HepG2 (cell line): ENCODE measurements at regions not wholly inside any gene's neighbourhood (a gene's known extent, or its start where the extent isn't known, plus 50 kb on each side); places are given as distances from the start of the nearest gene placed in this dataset.
A peak's percentile ranks its signal among the peaks of the same experiment; 100 is the strongest.

Experiments used
- CAMTA2 ChIP-seq: sonication (generic); formaldehyde crosslinking; IDR thresholded peaks from 2 replicates; pipeline ENCODE4 v1.4.0; 2020; ENCODE audit warnings: mild to moderate bottlenecking, missing genetic modification reagents, borderline replicate concordance
- ELF4 ChIP-seq: sonication (generic); formaldehyde crosslinking; IDR thresholded peaks from 2 replicates; pipeline ENCODE4 v1.5.0; 2020; ENCODE audit warnings: missing genetic modification reagents, mild to moderate bottlenecking, moderate library complexity, borderline replicate concordance
- ERF ChIP-seq: IDR thresholded peaks from 2 replicates; pipeline ENCODE4 v1.6.1; 2018; ENCODE audit warnings: missing biosample characterization, missing genetic modification reagents
- GABPB1 ChIP-seq: IDR thresholded peaks from 2 replicates; pipeline ENCODE4 v1.6.1; 2016; ENCODE audit warnings: mild to moderate bottlenecking, missing genetic modification reagents, moderate library complexity, missing compliant biosample characterization
- GATAD1 ChIP-seq: IDR thresholded peaks from 2 replicates; pipeline ENCODE4 v1.6.1; 2016; ENCODE audit warnings: missing genetic modification reagents, missing compliant biosample characterization
- HNF4G ChIP-seq, 2 experiments: sonication (generic) in 1 of 2; formaldehyde crosslinking in 1 of 2; IDR thresholded peaks; 2 replicates each; pipeline versions ENCODE4 v1.4.0 to v1.6.1; 2011 to 2020; ENCODE audit warnings: borderline replicate concordance in 2 of 2, low read depth in 2 of 2, mild to moderate bottlenecking in 2 of 2, low read length in 1 of 2, missing genetic modification reagents in 1 of 2, moderate library complexity in 1 of 2
- HOXD1 ChIP-seq: sonication (generic); formaldehyde crosslinking; IDR thresholded peaks from 2 replicates; pipeline ENCODE4 v1.5.0; 2020; ENCODE audit warnings: missing genetic modification reagents
- JUNB ChIP-seq: sonication (generic); formaldehyde crosslinking; IDR thresholded peaks from 2 replicates; pipeline ENCODE4 v1.8.0; 2022; ENCODE audit warnings: missing genetic modification reagents, mild to moderate bottlenecking, borderline replicate concordance
- NR2F1 ChIP-seq, 2 experiments: fragments of 450-650 bp in 1 of 2; formaldehyde crosslinking in 1 of 2; IDR thresholded peaks; 2 replicates each; pipeline versions ENCODE4 v1.5.0 to v1.6.1; 2016 to 2020; ENCODE audit warnings: mild to moderate bottlenecking in 1 of 2, missing compliant biosample characterization in 1 of 2, missing genetic modification reagents in 1 of 2, moderate library complexity in 1 of 2
- POGZ ChIP-seq: sonication (generic); formaldehyde crosslinking; IDR thresholded peaks from 2 replicates; pipeline ENCODE4 v1.4.0; 2020; ENCODE audit warnings: mild to moderate bottlenecking, missing genetic modification reagents
- SIX4 ChIP-seq: sonication (generic); formaldehyde crosslinking; IDR thresholded peaks from 2 replicates; pipeline ENCODE4 v1.4.0; 2020; ENCODE audit warnings: missing genetic modification reagents
- TEAD3 ChIP-seq: optimal IDR thresholded peaks from 2 replicates; pipeline ENCODE3; 2016; ENCODE audit warnings: borderline replicate concordance
- ZNF160 ChIP-seq: sonication (generic); formaldehyde crosslinking; IDR thresholded peaks from 2 replicates; pipeline ENCODE4 v1.8.0; 2022; ENCODE audit warnings: mild to moderate bottlenecking, inconsistent platforms, missing genetic modification reagents
- TF ChIP-seq, protein P1 (sequence below): sonication (generic); formaldehyde crosslinking; IDR thresholded peaks from 2 replicates; pipeline ENCODE4 v1.4.0; 2020; ENCODE audit warnings: missing genetic modification reagents
- TF ChIP-seq, protein P2 (sequence below): sonication (generic); formaldehyde crosslinking; IDR thresholded peaks from 2 replicates; pipeline ENCODE4 v1.4.0; 2020; ENCODE audit warnings: mild to moderate bottlenecking, missing genetic modification reagents, borderline replicate concordance
- TF ChIP-seq, protein P3 (sequence below): sonication (generic); formaldehyde crosslinking; IDR thresholded peaks from 2 replicates; pipeline ENCODE4 v1.4.0; 2020; ENCODE audit warnings: mild to moderate bottlenecking, missing genetic modification reagents
- TF ChIP-seq, protein P4 (sequence below): sonication (generic); formaldehyde crosslinking; IDR thresholded peaks from 2 replicates; pipeline ENCODE4 v1.9.0; 2022; ENCODE audit warnings: low read depth, missing genetic modification reagents

DNA sequence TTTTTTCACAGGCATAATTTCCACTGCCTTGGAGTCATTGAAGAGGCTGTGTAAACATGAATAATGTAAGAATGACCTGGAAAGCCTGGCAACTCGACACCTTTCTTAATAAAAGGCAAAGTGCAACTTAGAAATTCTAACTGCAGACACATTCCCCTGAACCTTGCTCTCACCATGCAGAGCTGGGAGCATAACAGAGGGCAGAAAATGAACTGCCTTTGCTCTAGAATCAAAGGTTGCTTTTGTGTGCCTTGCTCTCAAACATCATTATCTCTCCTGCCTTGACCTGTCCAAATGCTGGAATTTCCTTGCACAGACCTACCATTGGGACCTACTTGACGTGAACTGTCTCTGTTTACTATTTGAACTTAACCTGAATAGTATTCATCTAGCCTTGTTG is 462.0 kb upstream of the ZNF462 start (continued):
- no peak for TF ChIP-seq HOXD1 (CRISPR knock-in tag)
- peak; percentile 63; the same call in 1 of the 2 replicates for TF ChIP-seq SIX4 (CRISPR knock-in tag)
- no peak for TF ChIP-seq JUNB (CRISPR knock-in tag)
- peak; percentile 79 for TF ChIP-seq TEAD3 (CRISPR knock-in tag)
- TF ChIP-seq, protein P1, sequence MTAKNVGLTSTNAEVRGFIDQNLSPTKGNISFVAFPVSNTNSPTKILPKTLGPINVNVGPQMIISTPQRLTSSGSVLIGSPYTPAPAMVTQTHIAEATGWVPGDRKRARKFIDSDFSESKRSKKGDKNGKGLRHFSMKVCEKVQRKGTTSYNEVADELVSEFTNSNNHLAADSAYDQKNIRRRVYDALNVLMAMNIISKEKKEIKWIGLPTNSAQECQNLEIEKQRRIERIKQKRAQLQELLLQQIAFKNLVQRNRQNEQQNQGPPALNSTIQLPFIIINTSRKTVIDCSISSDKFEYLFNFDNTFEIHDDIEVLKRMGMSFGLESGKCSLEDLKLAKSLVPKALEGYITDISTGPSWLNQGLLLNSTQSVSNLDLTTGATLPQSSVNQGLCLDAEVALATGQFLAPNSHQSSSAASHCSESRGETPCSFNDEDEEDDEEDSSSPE (CRISPR knock-in tag): no peak
- TF ChIP-seq, protein P2, sequence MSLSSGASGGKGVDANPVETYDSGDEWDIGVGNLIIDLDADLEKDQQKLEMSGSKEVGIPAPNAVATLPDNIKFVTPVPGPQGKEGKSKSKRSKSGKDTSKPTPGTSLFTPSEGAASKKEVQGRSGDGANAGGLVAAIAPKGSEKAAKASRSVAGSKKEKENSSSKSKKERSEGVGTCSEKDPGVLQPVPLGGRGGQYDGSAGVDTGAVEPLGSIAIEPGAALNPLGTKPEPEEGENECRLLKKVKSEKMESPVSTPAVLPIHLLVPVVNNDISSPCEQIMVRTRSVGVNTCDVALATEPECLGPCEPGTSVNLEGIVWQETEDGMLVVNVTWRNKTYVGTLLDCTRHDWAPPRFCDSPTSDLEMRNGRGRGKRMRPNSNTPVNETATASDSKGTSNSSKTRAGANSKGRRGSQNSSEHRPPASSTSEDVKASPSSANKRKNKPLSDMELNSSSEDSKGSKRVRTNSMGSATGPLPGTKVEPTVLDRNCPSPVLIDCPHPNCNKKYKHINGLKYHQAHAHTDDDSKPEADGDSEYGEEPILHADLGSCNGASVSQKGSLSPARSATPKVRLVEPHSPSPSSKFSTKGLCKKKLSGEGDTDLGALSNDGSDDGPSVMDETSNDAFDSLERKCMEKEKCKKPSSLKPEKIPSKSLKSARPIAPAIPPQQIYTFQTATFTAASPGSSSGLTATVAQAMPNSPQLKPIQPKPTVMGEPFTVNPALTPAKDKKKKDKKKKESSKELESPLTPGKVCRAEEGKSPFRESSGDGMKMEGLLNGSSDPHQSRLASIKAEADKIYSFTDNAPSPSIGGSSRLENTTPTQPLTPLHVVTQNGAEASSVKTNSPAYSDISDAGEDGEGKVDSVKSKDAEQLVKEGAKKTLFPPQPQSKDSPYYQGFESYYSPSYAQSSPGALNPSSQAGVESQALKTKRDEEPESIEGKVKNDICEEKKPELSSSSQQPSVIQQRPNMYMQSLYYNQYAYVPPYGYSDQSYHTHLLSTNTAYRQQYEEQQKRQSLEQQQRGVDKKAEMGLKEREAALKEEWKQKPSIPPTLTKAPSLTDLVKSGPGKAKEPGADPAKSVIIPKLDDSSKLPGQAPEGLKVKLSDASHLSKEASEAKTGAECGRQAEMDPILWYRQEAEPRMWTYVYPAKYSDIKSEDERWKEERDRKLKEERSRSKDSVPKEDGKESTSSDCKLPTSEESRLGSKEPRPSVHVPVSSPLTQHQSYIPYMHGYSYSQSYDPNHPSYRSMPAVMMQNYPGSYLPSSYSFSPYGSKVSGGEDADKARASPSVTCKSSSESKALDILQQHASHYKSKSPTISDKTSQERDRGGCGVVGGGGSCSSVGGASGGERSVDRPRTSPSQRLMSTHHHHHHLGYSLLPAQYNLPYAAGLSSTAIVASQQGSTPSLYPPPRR: no peak
- TF ChIP-seq GABPB1 (CRISPR knock-in tag): no peak
- TF ChIP-seq ERF (CRISPR knock-in tag): no peak
- TF ChIP-seq, protein P3, sequence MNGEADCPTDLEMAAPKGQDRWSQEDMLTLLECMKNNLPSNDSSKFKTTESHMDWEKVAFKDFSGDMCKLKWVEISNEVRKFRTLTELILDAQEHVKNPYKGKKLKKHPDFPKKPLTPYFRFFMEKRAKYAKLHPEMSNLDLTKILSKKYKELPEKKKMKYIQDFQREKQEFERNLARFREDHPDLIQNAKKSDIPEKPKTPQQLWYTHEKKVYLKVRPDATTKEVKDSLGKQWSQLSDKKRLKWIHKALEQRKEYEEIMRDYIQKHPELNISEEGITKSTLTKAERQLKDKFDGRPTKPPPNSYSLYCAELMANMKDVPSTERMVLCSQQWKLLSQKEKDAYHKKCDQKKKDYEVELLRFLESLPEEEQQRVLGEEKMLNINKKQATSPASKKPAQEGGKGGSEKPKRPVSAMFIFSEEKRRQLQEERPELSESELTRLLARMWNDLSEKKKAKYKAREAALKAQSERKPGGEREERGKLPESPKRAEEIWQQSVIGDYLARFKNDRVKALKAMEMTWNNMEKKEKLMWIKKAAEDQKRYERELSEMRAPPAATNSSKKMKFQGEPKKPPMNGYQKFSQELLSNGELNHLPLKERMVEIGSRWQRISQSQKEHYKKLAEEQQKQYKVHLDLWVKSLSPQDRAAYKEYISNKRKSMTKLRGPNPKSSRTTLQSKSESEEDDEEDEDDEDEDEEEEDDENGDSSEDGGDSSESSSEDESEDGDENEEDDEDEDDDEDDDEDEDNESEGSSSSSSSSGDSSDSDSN (CRISPR knock-in tag): no peak
- no peak for TF ChIP-seq CAMTA2 (CRISPR knock-in tag)
- peak; percentile 73 for TF ChIP-seq HNF4G (IDR thresholded peaks at IDR 0.05; ENCODE audit: borderline replicate concordance, low read depth, low read length)
- no peak; the same call in 1 of the 2 replicates for TF ChIP-seq HNF4G (CRISPR knock-in tag; IDR thresholded peaks at IDR 0.05; ENCODE audit: borderline replicate concordance, low read depth)
- TF ChIP-seq ELF4 (CRISPR knock-in tag): no peak
- TF ChIP-seq GATAD1: no peak
- TF ChIP-seq ZNF160: 0 out of 2 replicates have a peak, but pooled peaks have one; percentile 34
- TF ChIP-seq, protein P4, sequence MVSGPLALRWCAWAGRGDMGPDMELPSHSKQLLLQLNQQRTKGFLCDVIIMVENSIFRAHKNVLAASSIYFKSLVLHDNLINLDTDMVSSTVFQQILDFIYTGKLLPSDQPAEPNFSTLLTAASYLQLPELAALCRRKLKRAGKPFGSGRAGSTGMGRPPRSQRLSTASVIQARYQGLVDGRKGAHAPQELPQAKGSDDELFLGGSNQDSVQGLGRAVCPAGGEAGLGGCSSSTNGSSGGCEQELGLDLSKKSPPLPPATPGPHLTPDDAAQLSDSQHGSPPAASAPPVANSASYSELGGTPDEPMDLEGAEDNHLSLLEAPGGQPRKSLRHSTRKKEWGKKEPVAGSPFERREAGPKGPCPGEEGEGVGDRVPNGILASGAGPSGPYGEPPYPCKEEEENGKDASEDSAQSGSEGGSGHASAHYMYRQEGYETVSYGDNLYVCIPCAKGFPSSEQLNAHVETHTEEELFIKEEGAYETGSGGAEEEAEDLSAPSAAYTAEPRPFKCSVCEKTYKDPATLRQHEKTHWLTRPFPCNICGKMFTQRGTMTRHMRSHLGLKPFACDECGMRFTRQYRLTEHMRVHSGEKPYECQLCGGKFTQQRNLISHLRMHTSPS (CRISPR knock-in tag): no peak
- TF ChIP-seq NR2F1 (CRISPR knock-in tag; IDR thresholded peaks at IDR 0.05): no peak
- TF ChIP-seq POGZ (CRISPR knock-in tag): no peak
